C1 segment of cervical spinal cord (tissue), 14 donors: ENCODE measurements at regions not wholly inside any gene's neighbourhood (a gene's known extent, or its start where the extent isn't known, plus 50 kb on each side); places are given as distances from the start of the nearest gene placed in this dataset.

ENCODE experiments used
- DNase-seq, 14 donors: peaks; one replicate each; lab custom pipeline; 2025; lab: John Stamatoyannopoulos, UW

DNA sequence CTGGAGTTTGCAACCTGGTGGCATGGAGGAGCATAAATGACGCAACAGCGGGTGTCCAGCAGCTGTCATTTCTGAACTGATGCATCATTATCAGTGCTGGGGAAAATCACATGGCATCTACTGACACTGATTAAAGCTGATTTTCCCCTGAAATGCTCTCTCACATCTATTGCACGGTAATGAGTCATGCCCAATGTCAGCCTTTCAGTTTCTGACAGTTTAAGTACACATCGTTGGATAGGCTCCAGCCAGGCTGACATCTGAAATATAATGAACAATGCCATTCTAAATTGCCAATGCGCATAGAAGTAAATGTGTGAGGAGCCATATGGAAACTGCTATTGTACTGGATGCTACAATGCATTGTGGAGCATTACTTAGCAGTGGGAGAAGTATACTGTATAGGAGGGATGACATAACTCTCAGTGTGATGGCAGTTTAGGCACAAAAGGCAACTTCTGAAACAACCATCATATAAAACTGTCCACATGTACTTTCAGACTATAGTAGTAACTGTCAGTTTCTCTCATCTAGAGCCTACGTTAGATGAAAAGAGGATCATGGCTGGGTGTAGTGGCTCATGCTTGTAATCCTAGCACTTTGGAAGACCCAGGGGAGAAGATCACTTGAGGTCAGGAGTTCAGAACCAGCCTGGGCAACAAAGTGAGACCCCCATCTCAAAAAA, 389.3 kb upstream of the DMAC1 start:
- no peak for DNase-seq

GRCh38 chr9:8186560-8186959, 387.0 kb upstream of the DMAC1 start:
- no peak for DNase-seq

GRCh38 chr9:8183618-8184017, 384.0 kb upstream of the DMAC1 start:
- no peak for DNase-seq

DNA sequence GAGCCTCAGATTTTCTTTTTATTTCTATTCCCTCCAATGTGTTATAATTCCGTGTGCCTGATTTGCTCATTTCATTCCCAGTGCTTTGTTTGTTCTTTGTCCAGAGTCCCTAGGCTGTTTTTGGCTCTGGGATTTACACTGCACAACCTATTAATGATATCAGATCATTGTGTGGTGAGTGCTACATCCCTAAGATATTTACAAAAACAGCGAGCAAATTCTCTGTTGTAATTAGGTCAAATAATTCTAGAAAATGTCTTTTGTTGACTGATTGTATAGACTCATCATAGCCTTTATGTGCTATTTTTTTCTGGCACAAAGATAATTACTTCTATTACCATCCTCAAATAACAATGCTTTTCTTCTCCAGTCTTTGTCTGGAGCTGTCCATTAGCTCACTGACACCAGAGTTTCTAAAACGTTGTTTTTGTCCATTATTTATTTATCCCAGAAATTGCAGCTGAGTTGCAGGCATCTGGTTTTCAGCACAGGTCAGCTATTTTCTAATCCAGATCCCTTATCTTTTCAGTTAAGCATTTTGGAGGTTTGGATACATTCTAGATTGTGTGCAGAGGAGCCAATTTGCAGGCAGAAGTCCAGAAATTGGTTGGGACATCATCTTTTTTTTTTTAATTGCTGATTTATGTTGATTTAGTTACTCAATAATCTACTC, 379.9 kb upstream of the DMAC1 start:
- DNase-seq, result no peak

GRCh38 chr9:8172000-8172399, 372.4 kb upstream of the DMAC1 start:
- no peak for DNase-seq

DNA sequence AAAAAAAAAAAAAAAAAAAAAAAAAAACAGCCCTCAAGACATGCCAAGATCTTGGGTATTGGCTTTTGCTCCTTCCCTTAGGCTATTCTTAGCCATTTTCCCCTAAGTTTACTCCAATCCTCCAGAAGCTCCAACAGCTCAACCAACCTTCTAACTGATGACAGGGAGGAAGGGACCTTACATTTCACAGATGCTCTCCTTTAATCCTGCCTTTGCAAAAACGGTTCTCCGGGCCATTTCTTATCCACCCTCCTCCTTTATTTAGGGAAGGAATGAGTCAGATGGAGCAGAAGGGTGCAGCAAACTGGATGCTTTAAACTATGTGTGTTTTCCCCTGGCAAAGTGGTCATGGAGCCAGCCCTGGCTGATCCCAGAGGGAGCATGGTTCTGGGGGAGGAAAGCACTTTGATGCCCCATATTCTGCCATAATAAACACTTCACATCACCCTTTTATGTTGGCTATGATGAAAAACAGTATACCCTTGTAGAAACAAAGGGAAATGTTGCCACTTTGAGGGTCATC, 369.4 kb upstream of the DMAC1 start:
- no peak for DNase-seq

GRCh38 chr9:8160787-8161186, 361.2 kb upstream of the DMAC1 start:
- no peak for DNase-seq

GRCh38 chr9:8158574-8158973, 359.0 kb upstream of the DMAC1 start:
- no peak for DNase-seq

GRCh38 chr9:8157683-8158324, 358.2 kb upstream of the DMAC1 start:
- no peak for DNase-seq

GRCh38 chr9:8156346-8156745, 356.8 kb upstream of the DMAC1 start:
- no peak for DNase-seq

GRCh38 chr9:8155706-8156105, 356.1 kb upstream of the DMAC1 start:
- DNase-seq, result no peak

DNA sequence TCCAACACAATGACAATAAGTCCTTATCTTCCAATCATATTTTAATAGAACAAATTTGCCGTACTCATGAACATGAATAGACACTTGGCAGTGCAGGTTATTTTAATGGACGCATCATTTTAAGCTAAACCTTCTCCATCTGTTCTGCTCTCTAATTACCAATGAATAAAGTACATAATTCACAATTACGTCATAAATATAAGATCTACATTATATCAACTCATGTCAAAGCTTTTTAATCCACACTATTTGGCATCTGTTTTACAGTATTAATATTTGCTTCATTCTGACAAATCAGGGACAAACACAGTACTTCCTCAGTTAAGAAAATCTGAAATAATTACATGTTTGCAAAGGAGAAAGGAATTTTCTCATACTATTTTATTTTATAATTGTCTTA, 344.1 kb upstream of the DMAC1 start:
- DNase-seq, result no peak

DNA sequence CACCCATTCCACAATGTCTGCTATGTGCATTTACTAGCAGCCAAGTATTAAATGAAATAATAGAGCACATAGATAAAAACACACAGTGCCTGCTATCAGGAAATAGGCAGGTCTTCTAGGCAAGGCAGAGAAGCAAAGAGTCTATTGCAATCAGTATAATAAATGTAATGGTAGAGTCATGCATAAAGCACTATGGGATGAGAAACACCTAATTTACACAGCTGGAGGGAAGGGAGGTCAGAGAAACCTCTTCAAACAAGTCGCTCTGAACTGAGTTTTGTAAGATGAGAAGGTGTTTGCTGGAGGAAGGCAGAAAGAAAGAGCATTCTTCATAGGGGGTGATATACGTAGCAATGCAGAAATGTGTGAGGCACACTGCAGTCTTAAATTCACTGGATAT, 341.0 kb upstream of the DMAC1 start:
- DNase-seq, result no peak

- DNase-seq, result no peak
Measured at GRCh38 chr9:8139756-8140155, 340.2 kb upstream of the DMAC1 start.

GRCh38 chr9:8136477-8136876, 336.9 kb upstream of the DMAC1 start:
- no peak for DNase-seq

DNA sequence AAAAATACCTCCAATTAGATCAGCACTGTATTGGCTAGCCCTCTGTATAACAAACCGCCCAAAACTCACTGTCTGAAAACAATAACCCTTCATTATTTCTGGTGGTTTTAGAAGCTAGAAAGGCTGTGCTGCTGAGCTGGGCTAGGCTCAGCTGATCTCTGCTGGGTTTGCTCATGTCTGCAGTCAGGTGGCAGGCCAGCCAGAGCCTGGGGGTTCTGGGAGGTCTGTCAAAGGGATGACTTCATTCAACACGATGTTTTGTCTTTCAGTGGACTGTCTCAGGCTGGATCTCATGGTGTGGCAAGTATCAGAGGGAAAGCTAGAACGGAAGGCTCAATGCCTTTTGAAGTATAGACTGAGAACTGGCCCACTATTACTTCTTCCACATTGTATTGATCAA, 335.1 kb upstream of the DMAC1 start:
- no peak for DNase-seq

GRCh38 chr9:8133606-8134005, 334.0 kb upstream of the DMAC1 start:
- no peak for DNase-seq

GRCh38 chr9:8115570-8115969, 316.0 kb upstream of the DMAC1 start:
- no peak for DNase-seq

- DNase-seq, result no peak
Measured at GRCh38 chr9:8114826-8115225, 315.2 kb upstream of the DMAC1 start.

GRCh38 chr9:8106362-8106761, 306.8 kb upstream of the DMAC1 start:
- no peak for DNase-seq

DNA sequence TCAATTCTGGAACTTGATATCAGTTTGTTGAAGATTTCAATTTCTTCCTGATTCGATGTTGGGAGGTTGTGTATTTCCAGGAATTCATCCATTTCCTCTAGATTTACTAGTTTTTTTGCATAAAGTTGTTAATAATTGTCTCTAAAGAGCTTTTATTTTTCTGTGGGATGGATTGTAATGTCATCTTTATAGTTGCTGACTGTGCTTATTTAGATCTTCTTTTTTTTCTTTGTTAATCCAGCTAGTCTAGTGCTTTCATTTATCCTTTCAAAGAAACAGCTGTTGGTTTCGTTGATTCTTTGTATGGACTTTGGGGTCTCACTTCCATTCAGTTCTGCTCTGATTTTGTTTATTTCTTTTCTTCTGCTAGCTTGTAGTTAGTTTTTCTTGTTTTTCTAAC, 302.0 kb upstream of the DMAC1 start:
- DNase-seq, result no peak

DNA sequence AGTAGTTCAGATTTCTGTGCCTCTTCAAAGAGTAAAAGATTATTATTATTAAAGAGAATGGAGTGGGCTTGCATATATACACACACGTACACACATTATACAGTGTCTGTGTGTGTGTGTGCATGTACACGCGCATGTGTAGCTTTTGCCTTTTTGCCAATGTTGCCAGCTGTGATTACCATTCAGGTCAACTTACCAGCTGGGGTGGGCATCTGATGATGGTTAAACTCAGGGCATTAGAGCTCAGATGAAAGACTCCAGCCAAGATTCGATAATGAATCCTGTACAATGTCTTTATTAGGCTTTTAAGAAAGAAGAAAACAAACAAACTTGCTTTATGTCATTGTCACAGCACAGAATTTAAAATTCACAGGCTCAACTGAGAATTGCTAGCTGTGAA, 296.5 kb upstream of the DMAC1 start:
- DNase-seq, result no peak

DNA sequence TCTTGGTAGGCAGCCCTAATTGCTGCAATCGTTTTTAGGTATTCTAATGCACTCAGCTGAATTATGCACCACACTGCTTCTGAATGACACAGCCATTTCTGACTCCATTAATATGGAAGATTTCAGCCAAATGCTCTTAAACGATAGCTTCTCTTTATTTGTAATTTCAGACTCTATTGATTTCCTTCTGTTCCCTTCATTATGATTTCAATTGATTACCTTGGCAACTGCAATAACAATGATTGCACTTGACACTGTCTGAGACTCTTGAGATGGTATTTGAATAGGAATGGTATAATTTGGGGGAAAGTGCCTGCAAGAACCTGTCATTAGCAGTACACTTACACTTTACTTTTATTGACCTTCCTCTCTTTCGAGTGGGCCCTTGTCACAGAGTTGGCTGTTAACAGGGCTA, 296.1 kb upstream of the DMAC1 start:
- no peak for DNase-seq
